Activated CD8-positive, alpha-beta T cell treated with anti-CD3 and anti-CD28 coated beads for 36 hours (primary cell): ENCODE measurements at regions not wholly inside any gene's neighbourhood (a gene's known extent, or its start where the extent isn't known, plus 50 kb on each side); places are given as distances from the start of the nearest gene placed in this dataset.

Experiments
- ATAC-seq: fragments of 200-7000 bp; cut with Tn5 transposase; one replicate; pipeline ENCODE4 v1.10.0; 2021; ENCODE audit warnings: mild to moderate bottlenecking, moderate library complexity
- CTCF ChIA-PET: fragments of 350-600 bp; sonication (Branson Sonifier 250); formaldehyde crosslinking; loops from one replicate; lab custom pipeline; 2021; ENCODE audit warnings: antibody characterized with exemption; lab: Charles Lee
- POLR2A ChIA-PET: fragments of 350-600 bp; sonication (Branson Sonifier 250); formaldehyde crosslinking; loops from one replicate; lab custom pipeline; 2021; ENCODE audit warnings: antibody characterized with exemption; lab: Charles Lee
- DNase-seq: peaks from one replicate; pipeline ENCODE4 v3.0.0-alpha.2; 2020
- H3K27ac Mint-ChIP-seq: one replicate; pipeline ENCODE4 v1.8.0; 2021; ENCODE audit warnings: mild to moderate bottlenecking, mixed read lengths
- H3K27me3 Mint-ChIP-seq: one replicate; pipeline ENCODE4 v1.8.0; 2021; ENCODE audit warnings: mixed read lengths
- H3K36me3 Mint-ChIP-seq: one replicate; pipeline ENCODE4 v1.8.0; 2021; ENCODE audit warnings: low read depth, mixed read lengths
- H3K4me1 Mint-ChIP-seq: one replicate; pipeline ENCODE4 v1.8.0; 2021; ENCODE audit warnings: low read depth, mixed read lengths
- H3K4me3 Mint-ChIP-seq: one replicate; pipeline ENCODE4 v1.8.0; 2021; ENCODE audit warnings: mild to moderate bottlenecking, moderate library complexity, mixed read lengths
- H3K9me3 Mint-ChIP-seq: one replicate; pipeline ENCODE4 v1.8.0; 2021; ENCODE audit warnings: mixed read lengths
- CTCF ChIP-seq: fragments of 200-600 bp; IDR thresholded peaks from one replicate; pipeline ENCODE4 v1.8.0; 2022; ENCODE audit warnings: antibody characterized with exemption, mild to moderate bottlenecking
- intact Hi-C: fragments of 100-400 bp; cut with micrococcal nuclease; formaldehyde crosslinking; loops from one replicate; pipeline ENCODE4 v1.10.0; 2022

- POLR2A ChIA-PET, result interaction anchor here (0.6 kb wide), 1 partner anchor 1207 kb away, joined by 4 read pairs; no protein-coding TSS in a partner anchor
- no peak for DNase-seq
- intact Hi-C loops, result no loop called here
- Mint-ChIP-seq H3K4me3 (no peak overlapping the region), H3K27ac (no peak overlapping the region), H3K9me3 (peaks cover 5% of the 10 kb centered on the region), H3K4me1 (no peaks in the 10 kb centered on the region), H3K27me3 (no peaks in the 10 kb centered on the region), H3K36me3 (no peaks in the 10 kb centered on the region)
- TF ChIP-seq CTCF, result no peak
- CTCF ChIA-PET, result no interaction called here
- no peak for ATAC-seq
Measured at GRCh38 chr17:12459736-12460135, 206.0 kb upstream of the MYOCD start.

GRCh38 chr17:12463102-12463501, 202.6 kb upstream of the MYOCD start:
- DNase-seq (no peak), ATAC-seq (no peak)
- Mint-ChIP-seq H3K27ac (no peak overlapping the region), H3K36me3 (no peaks in the 10 kb centered on the region), H3K9me3 (no peaks in the 10 kb centered on the region), H3K27me3 (no peaks in the 10 kb centered on the region), H3K4me1 (no peaks in the 10 kb centered on the region), H3K4me3 (no peak overlapping the region)
- POLR2A ChIA-PET, result no interaction called here
- no peak for TF ChIP-seq CTCF
- intact Hi-C loops, result no loop called here
- CTCF ChIA-PET, result no interaction called here

- POLR2A ChIA-PET, result no interaction called here
- H3K4me3 Mint-ChIP-seq, result no peak overlapping the region
- H3K27ac Mint-ChIP-seq, result no peak overlapping the region
- intact Hi-C loops, result no loop called here
- H3K36me3 Mint-ChIP-seq, result no peaks in the 10 kb centered on the region
- CTCF ChIA-PET, result no interaction called here
- peaks cover under 1% of the 10 kb centered on the region for H3K9me3 Mint-ChIP-seq
- no peak for ATAC-seq
- TF ChIP-seq CTCF, result no peak
- H3K4me1 Mint-ChIP-seq, result no peaks in the 10 kb centered on the region
- H3K27me3 Mint-ChIP-seq, result no peaks in the 10 kb centered on the region
- no peak for DNase-seq
Measured at GRCh38 chr17:12472252-12473173, 193.2 kb upstream of the MYOCD start.

GRCh38 chr17:12478311-12478710, 187.4 kb upstream of the MYOCD start:
- TF ChIP-seq CTCF, result no peak
- ATAC-seq (no peak), DNase-seq (no peak)
- no peaks in the 10 kb centered on the region for H3K4me1 Mint-ChIP-seq
- intact Hi-C loops, result no loop called here
- no peaks in the 10 kb centered on the region for H3K27me3 Mint-ChIP-seq
- CTCF ChIA-PET, result no interaction called here
- no peaks in the 10 kb centered on the region for H3K36me3 Mint-ChIP-seq
- H3K9me3 Mint-ChIP-seq, result peaks cover 2% of the 10 kb centered on the region
- no peak overlapping the region for H3K4me3 Mint-ChIP-seq
- POLR2A ChIA-PET, result no interaction called here
- H3K27ac Mint-ChIP-seq, result no peak overlapping the region

- peaks cover 2% of the 10 kb centered on the region for H3K9me3 Mint-ChIP-seq
- H3K4me3 Mint-ChIP-seq, result no peak overlapping the region
- ChIA-PET POLR2A (no interaction called here), CTCF (no interaction called here)
- peaks cover 4% of the 10 kb centered on the region for H3K27me3 Mint-ChIP-seq
- no peak for DNase-seq
- no peak for ATAC-seq
- intact Hi-C loops, result no loop called here
- no peak for TF ChIP-seq CTCF
- no peaks in the 10 kb centered on the region for H3K4me1 Mint-ChIP-seq
- no peak overlapping the region for H3K27ac Mint-ChIP-seq
- no peaks in the 10 kb centered on the region for H3K36me3 Mint-ChIP-seq
Measured at GRCh38 chr17:12485361-12485906, 180.3 kb upstream of the MYOCD start.
